ENCODE measurements at regions not wholly inside any gene's neighbourhood (a gene's known extent, or its start where the extent isn't known, plus 50 kb on each side); places are given as distances from the start of the nearest gene placed in this dataset.

GRCh38 chr6:27812078-27812804 is 100.0 kb downstream of the OR2B2 start (continued):
- no peak for TF ChIP-seq FOS (IDR thresholded peaks at IDR 0.05; ENCODE audit: low read depth, low read length)

- no peaks in the 10 kb centered on the region for H3K36me3 ChIP-seq (ENCODE audit: control insufficient read depth, insufficient read depth, low read length)
Measured at GRCh38 chr6:27811451-27811772, 100.8 kb downstream of the OR2B2 start.

More at GRCh38 chr6:27811451-27811772, 100.8 kb downstream of the OR2B2 start:
- H3K9ac ChIP-seq (ENCODE audit: low read depth, low read length): no peak overlapping the region
- no peak overlapping the region for H2BK20ac ChIP-seq (ENCODE audit: low read depth, low read length)
- H3K4me3 ChIP-seq (ENCODE audit: insufficient read depth, low read depth, low read length): no peak overlapping the region
- no peak overlapping the region for H3K23ac ChIP-seq (ENCODE audit: low read depth, low read length)
- H4K91ac ChIP-seq (ENCODE audit: insufficient read depth, low read depth, low read length): no peak overlapping the region
- no peak overlapping the region for H2AFZ ChIP-seq (replicated peaks; ENCODE audit: low read length, poor library complexity)
- no peak overlapping the region for H3K14ac ChIP-seq (replicated peaks; ENCODE audit: low read depth, low read length)
- H3K27ac ChIP-seq (ENCODE audit: insufficient read depth, low read length): no peak overlapping the region; the same call in 1 of the 2 replicates
- H3K56ac ChIP-seq (ENCODE audit: extremely low read depth, insufficient read depth, low read length): no peak overlapping the region
- no peak overlapping the region for H2BK15ac ChIP-seq (ENCODE audit: low read depth, low read length)
- DNase-seq (no peak), ATAC-seq (ENCODE audit: low read depth) (no peak)
- ChIA-PET CTCF (interaction anchor here (1.7 kb wide), 1 partner anchor 84 kb away, joined by 5 read pairs; no protein-coding TSS in a partner anchor), POLR2A (ENCODE audit: unreplicated experiment) (interaction anchor here (0.9 to 1.5 kb wide), 2 partner anchors 82 to 664 kb away, joined by 3 to 5 read pairs; a partner anchor contains a TSS)
- H3K27me3 ChIP-seq (ENCODE audit: control insufficient read depth, insufficient read depth, low read length): no peaks in the 10 kb centered on the region
- H2AK5ac ChIP-seq (ENCODE audit: low read depth, low read length): no peak overlapping the region
- no peaks in the 10 kb centered on the region for H3K9me3 ChIP-seq (ENCODE audit: control insufficient read depth, insufficient read depth, low read length)
- H3K4me1 ChIP-seq (ENCODE audit: control insufficient read depth, insufficient read depth, low read length): peaks cover 4% of the 10 kb centered on the region
- no peak overlapping the region for H2BK120ac ChIP-seq (ENCODE audit: low read depth, low read length)
- peaks cover 4% of the 10 kb centered on the region; the same call in 1 of the 2 replicates for H3K9me1 ChIP-seq (ENCODE audit: insufficient read depth, low read length)
- intact Hi-C loops (cut with micrococcal nuclease): no loop called here
- no peak overlapping the region for H2AK9ac ChIP-seq (replicated peaks; ENCODE audit: low read depth, low read length, poor library complexity)
- no peaks in the 10 kb centered on the region for H3K79me1 ChIP-seq (ENCODE audit: low read depth in 1 of 2, low read length in 2 of 2)
- no peak overlapping the region for H4K8ac ChIP-seq (ENCODE audit: low read depth in 2 of 2, low read length in 2 of 2)
- no peaks in the 10 kb centered on the region for H4K20me1 ChIP-seq (ENCODE audit: insufficient read depth, low read length)
- dilution Hi-C loops (cut with HindIII; ENCODE audit: low sequenced_read_pairs, unreplicated experiment): no loop called here
- no peak overlapping the region for H4K5ac ChIP-seq (ENCODE audit: low read depth, low read length)
- H3K18ac ChIP-seq (ENCODE audit: low read depth, low read length): no peak overlapping the region
- in situ Hi-C loops (cut with MboI; ENCODE audit: low sequenced_read_pairs): loop anchor here (10.0 to 25.0 kb wide), 2 partner anchors 1499 to 1777 kb away; a partner anchor contains a TSS
- H3K4ac ChIP-seq (ENCODE audit: low read depth, low read length): no peak overlapping the region
- peak overlapping the region; percentile 95 for H3K4me2 ChIP-seq (ENCODE audit: low read depth, low read length)
- TF ChIP-seq ELK1 (IDR thresholded peaks at IDR 0.05; ENCODE audit: borderline replicate concordance, low read depth, low read length): no peak
- BruUV-seq (replicated peaks): no TSS peak
- peak overlapping the region; percentile 61 for H2BK5ac ChIP-seq (ENCODE audit: low read depth, low read length, poor library complexity, severe bottlenecking)

Data from IMR-90 (cell line).